Astrocyte (in vitro differentiated cells and primary cell): ENCODE measurements at regions not wholly inside any gene's neighbourhood (a gene's known extent, or its start where the extent isn't known, plus 50 kb on each side); places are given as distances from the start of the nearest gene placed in this dataset.

Source experiments
- CTCF ChIP-seq: IDR thresholded peaks from 2 replicates; pipeline ENCODE4 v1.5.1; 2011; ENCODE audit warnings: low read depth, mild to moderate bottlenecking, inconsistent platforms, low read length, moderate library complexity; ENCODE audit not compliant: insufficient read depth
- EZH2 ChIP-seq: IDR thresholded peaks from 2 replicates; pipeline ENCODE4 v1.6.1; 2012; ENCODE audit warnings: mild to moderate bottlenecking, low read length, inconsistent platforms; ENCODE audit not compliant: insufficient read depth

- no peak for TF ChIP-seq CTCF
- TF ChIP-seq EZH2: no peak
These were observed 380.1 kb upstream of the KITLG start for GRCh38 chr12:88960213-88960878.
